ENCODE measurements at regions not wholly inside any gene's neighbourhood (a gene's known extent, or its start where the extent isn't known, plus 50 kb on each side); places are given as distances from the start of the nearest gene placed in this dataset.
"Not testable (repeated sequence)": the region's sequence is repeated elsewhere in the genome, so short reads cannot be mapped to it uniquely, and the experiment has no call there.

DNA sequence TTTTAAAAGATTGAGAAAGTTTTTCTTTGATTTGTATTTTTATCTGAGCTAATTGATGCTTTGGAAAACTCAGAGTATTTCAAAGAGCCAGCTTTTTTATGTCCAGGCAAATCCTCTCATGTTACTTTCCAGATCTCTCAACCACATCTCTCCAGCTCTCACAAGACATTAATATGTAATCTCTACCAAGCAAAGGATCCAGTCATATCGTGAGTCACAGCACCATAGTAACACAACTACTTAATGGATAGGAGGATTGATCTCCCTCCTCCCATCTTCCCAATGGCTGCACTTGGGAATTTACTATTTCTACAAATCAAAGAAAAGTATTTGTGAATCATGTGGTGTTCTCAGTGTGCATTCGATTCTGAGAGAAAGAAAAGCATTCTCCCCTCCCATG lies 63.3 kb downstream of the POU4F1 start:
- no peaks in the 10 kb centered on the region for H3K36me3 ChIP-seq (ENCODE audit: low read depth)
- intact Hi-C loops (cut with DNase I, micrococcal nuclease): no loop called here
- DNase-seq (no peak), ATAC-seq (no peak)
- H3K9me3 ChIP-seq: no peaks in the 10 kb centered on the region
- no peaks in the 10 kb centered on the region for H3K4me1 ChIP-seq (ENCODE audit: low read depth)
- TF ChIP-seq, protein P1, sequence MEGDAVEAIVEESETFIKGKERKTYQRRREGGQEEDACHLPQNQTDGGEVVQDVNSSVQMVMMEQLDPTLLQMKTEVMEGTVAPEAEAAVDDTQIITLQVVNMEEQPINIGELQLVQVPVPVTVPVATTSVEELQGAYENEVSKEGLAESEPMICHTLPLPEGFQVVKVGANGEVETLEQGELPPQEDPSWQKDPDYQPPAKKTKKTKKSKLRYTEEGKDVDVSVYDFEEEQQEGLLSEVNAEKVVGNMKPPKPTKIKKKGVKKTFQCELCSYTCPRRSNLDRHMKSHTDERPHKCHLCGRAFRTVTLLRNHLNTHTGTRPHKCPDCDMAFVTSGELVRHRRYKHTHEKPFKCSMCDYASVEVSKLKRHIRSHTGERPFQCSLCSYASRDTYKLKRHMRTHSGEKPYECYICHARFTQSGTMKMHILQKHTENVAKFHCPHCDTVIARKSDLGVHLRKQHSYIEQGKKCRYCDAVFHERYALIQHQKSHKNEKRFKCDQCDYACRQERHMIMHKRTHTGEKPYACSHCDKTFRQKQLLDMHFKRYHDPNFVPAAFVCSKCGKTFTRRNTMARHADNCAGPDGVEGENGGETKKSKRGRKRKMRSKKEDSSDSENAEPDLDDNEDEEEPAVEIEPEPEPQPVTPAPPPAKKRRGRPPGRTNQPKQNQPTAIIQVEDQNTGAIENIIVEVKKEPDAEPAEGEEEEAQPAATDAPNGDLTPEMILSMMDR (IDR thresholded peaks at IDR 0.05): no peak
- no peak overlapping the region for H3K4me3 ChIP-seq

DNA sequence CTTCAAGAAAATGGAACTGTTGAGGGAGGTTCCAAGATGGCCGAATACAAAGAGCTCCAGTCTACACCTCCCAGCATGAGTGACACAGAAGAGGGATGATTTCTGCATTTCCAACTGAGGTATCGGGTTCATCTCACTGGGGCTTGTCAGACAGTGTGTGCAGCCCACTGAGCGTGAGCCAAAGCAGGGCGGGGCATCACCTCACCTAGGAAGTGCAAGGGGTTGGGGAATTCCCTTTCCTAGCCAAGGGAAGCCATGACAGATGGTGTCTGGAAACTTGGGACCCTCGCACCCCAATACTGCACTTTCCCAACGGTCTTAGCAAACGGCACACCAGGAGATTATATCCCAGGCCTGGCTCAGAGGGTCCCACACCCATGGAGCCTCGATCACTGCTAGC lies 77.3 kb downstream of the POU4F1 start:
- H3K9me3 ChIP-seq; ATAC-seq; intact Hi-C loops (cut with DNase I, micrococcal nuclease); H3K36me3 ChIP-seq (ENCODE audit: low read depth); H3K4me1 ChIP-seq (ENCODE audit: low read depth); H3K4me3 ChIP-seq; DNase-seq: not testable (repeated sequence)

DNA sequence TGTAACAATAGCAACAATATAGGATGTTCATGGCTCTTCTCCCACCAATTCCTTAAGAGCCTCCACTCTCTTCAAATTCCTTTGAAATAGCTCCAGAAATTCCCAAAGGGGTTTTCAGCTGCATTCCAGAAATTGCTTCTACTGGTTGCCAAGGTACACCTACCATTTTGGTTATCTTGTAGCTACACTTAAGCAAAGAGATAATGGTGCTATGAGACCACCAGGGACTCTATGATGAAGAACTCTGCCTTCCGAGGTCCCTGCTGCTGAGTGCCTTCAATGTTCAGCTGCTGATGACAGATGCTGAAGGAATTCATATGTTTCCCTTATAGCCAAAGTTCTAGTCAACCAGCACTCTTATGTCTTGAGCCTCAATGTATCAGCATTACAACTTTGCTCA lies 78.4 kb downstream of the POU4F1 start:
- Histone ChIP-seq H3K4me1 (ENCODE audit: low read depth) (no peaks in the 10 kb centered on the region), H3K4me3 (no peak overlapping the region), H3K36me3 (ENCODE audit: low read depth) (no peaks in the 10 kb centered on the region), H3K9me3 (no peaks in the 10 kb centered on the region)
- intact Hi-C loops (cut with DNase I, micrococcal nuclease): no loop called here
- TF ChIP-seq, protein P1 (IDR thresholded peaks at IDR 0.05): no peak
- ATAC-seq (no peak), DNase-seq (no peak)

GRCh38 chr13:78521091-78521490 lies 82.3 kb downstream of the POU4F1 start:
- TF ChIP-seq, protein P1 (IDR thresholded peaks at IDR 0.05): no peak
- Histone ChIP-seq H3K4me1 (ENCODE audit: low read depth) (no peaks in the 10 kb centered on the region), H3K4me3 (no peak overlapping the region), H3K9me3 (no peaks in the 10 kb centered on the region), H3K36me3 (ENCODE audit: low read depth) (no peaks in the 10 kb centered on the region)
- no peak for ATAC-seq
- DNase-seq: no peak
- intact Hi-C loops (cut with DNase I, micrococcal nuclease): no loop called here

- intact Hi-C loops (cut with DNase I, micrococcal nuclease): no loop called here
- H3K4me3 ChIP-seq: no peak overlapping the region
- no peaks in the 10 kb centered on the region for H3K9me3 ChIP-seq
Observed at GRCh38 chr13:78520425-78520824, 82.9 kb downstream of the POU4F1 start.

GRCh38 chr13:78518482-78518881 lies 84.9 kb downstream of the POU4F1 start:
- DNase-seq; H3K4me3 ChIP-seq; H3K9me3 ChIP-seq; H3K36me3 ChIP-seq (ENCODE audit: low read depth); intact Hi-C loops (cut with DNase I, micrococcal nuclease); ATAC-seq; H3K4me1 ChIP-seq (ENCODE audit: low read depth): not testable (repeated sequence)

More at GRCh38 chr13:78520425-78520824, 82.9 kb downstream of the POU4F1 start:
- DNase-seq (no peak), ATAC-seq (no peak)
- no peaks in the 10 kb centered on the region for H3K36me3 ChIP-seq (ENCODE audit: low read depth)
- H3K4me1 ChIP-seq (ENCODE audit: low read depth): no peaks in the 10 kb centered on the region
- TF ChIP-seq, protein P1 (IDR thresholded peaks at IDR 0.05): no peak

DNA sequence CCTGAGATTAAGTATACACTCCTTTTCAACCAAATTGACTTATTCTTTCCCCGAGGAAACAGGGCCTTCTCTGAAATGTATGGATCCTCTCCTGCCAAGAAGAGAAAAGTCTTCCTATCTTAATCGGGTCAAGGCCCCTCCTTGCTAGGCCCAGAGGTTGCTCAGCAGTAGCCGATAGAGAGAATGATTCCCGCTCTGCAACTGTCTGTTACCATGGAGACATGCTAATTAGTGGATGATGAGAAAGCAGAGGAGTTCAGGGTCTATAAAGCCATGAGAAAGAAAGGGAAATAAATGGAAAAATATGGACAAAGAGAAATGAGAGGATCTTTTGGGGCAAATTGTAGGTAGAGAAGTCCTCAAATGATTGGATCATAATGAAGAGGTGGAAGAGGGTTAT lies 103.5 kb downstream of the POU4F1 start:
- no peaks in the 10 kb centered on the region for H3K4me1 ChIP-seq (ENCODE audit: low read depth)
- H3K4me3 ChIP-seq: no peak overlapping the region
- intact Hi-C loops (cut with DNase I, micrococcal nuclease): no loop called here
- H3K9me3 ChIP-seq: no peaks in the 10 kb centered on the region
- ATAC-seq (no peak), DNase-seq (no peak)
- TF ChIP-seq, protein P1 (IDR thresholded peaks at IDR 0.05): no peak
- no peaks in the 10 kb centered on the region for H3K36me3 ChIP-seq (ENCODE audit: low read depth)

Data from mucosa of descending colon (tissue), 3 donors.